A172 (cell line): ENCODE measurements at regions not wholly inside any gene's neighbourhood (a gene's known extent, or its start where the extent isn't known, plus 50 kb on each side); places are given as distances from the start of the nearest gene placed in this dataset.
A peak's percentile ranks its signal among the peaks of the same experiment; 100 is the strongest.
"Not testable (repeated sequence)": the region's sequence is repeated elsewhere in the genome, so short reads cannot be mapped to it uniquely, and the experiment has no call there.

ENCODE experiments used
- DNase-seq: peaks from one replicate; pipeline ENCODE4 v3.0.0-alpha.2; 2015; ENCODE audit warnings: low spot score

DNA sequence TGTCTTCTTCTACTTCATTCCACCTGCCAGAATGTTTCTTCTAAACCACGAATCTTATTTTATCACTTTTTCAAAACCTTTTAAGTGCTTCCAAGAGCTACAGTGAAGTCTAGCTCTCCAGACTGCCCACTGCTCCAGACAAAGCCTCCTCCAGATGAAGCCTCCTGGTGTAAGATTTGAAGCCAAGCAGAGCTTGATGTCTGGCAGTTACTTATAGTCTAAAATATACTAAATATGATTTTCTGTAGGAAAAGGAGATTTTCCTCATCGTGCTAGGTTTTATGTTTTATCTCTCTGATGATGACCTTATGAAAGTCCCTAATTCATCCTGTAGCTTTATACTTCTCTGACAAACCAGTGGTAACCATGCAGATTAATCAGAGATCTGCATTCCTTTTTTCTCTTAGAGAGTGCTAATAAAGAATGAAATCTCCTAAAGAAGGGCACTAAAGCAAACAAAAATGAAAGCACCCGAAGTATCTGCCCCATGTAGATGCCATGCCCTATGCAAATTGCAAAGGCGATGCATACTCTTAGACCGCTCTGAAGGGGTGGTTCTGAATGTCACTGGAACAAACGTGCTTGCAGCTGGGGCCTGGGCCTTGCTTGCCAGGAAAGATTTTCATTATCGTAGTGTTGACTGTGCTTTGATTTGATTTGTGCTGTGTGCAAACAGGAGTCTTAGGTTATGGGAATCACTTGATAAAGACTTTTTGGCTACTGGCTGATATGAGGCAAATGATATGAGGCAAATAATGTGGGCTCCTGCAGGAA lies 314.2 kb downstream of the PID1 start:
- DNase-seq: peak; percentile 5

DNA sequence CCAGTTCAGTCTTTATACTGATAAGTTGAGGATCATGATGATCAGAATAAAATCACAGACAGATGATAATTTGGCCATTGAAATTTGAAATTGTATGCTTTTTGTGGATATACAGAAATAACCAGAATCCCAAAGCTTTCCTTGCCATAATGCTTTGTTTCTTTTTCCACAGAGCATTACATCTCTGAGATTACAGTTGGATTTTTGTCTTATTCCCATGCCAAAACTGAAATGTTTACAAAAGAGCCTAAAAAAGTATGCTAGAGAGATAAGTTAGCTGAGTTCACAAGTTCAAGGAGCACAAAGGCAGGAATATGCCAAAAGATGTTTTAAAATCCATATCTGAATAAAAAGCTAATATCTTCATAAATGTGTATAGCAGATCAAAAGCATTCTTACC lies 321.3 kb downstream of the PID1 start:
- DNase-seq: no peak

DNA sequence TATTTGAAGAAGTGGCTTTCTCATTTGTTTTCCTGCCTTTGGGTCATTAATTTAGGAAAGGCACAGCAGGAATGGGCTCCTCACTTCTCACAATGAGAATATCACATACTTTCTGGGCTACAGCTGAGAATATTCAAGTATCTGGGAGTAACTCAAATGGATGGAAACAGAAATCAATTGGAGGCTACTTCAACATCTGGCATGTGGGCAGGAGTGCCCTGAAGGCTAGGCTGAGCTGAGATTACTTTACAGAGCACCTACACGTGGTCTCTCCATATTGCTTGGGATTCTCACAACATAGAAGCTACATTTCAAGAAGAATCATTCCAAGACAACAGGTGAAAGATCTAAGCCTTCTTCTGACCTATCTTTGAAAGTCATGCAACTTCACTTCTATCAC lies 325.4 kb downstream of the PID1 start:
- no peak for DNase-seq

DNA sequence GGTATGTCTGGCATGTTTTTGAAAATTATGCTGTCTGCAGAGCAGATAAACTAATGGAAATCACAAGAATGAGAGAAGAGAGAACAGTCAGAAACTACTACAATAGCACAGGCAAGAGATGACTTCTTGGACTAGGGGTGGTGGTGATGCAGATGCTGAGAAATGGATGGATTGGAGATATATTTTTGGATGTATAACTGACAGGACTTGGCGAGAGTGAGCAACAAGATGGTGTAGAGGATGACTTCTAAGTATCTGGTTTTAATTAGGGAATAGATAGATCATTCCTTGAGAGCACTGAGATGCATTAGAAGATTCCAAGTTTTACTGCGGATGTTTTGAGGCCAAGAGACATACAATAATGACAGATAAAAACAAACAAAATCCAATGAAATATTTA lies 328.2 kb downstream of the PID1 start:
- DNase-seq: no peak

DNA sequence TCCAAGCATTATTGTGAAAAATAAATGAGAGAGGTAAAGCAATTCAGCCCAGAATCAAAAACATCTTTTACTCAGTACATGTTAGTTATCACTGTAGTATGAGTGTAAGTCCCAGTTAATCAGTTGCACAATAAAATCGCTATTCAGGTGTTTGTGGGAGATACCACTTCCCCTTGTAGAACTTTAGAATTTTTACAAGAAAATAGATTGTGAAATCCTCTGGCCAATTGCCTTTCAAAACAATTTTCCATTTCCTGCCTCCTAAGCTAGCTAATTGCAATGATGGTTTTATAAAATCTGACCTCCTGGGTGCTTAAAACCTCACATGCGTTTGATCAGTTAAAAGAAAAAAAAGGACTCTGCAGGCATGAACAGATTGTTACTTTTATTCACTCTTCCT lies 332.5 kb downstream of the PID1 start:
- DNase-seq: peak; percentile 59

DNA sequence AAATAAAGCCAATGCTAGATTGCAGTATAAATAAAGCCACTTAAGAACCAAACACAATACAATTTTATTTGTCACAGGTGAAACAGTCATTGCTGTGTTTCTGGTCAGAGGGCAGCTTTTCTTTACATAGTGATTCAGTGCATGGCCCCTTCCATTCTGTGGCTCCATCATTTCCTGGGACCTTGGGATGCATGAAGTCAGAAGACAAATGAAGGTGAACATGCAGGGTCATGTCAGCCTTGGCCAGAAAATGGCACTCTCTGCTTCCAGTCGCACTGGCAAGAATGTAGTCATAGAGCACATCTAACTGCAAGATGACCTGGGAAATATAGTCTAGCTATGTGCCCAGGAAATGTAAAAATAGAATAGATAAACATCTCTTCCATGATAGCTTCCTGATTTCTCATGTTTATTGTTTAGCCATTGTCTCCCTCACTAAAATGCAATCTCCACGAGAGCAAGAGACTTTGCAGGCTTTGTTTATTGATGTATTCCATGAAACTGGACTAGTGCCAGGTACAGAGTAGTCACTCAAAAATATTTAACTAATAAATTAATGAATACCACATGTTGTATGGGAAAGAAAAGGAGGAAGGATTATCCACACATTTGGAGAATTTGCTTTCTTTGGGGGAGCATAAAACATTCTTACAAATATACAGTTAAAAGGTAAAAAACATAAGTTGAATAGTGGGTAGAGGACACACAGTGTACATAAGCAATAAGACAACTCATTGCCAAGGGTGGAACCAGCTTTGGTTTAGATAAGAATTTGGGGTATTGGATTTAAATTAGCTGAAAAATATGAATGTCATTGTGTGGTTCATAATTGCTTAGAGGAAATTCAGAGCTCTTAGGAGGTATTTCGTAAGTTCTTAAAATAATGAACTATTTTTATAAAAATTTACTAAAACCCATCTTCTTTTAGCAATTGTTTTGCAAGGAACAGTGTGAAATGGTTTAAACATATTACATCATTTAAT lies 343.8 kb downstream of the PID1 start:
- DNase-seq: peak; percentile 5

DNA sequence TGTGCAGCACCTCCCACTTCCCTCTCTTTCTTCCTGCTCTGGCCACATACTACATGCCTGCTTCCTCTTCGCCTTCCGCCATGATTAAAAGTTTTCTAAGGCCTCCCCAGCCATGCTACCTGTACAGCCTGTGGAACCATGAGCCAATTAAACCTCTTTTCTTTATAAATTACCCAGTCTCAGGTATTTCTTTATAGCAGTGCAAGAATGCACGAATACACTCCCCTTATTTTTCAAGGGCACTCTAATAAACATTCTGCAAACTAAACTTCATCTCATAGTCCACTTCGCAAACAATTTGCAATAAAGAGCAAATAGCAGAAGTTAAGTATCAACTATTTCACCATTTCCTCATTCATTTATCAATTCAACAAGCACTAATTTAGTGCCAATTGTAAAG lies 351.3 kb downstream of the PID1 start:
- DNase-seq: no peak

DNA sequence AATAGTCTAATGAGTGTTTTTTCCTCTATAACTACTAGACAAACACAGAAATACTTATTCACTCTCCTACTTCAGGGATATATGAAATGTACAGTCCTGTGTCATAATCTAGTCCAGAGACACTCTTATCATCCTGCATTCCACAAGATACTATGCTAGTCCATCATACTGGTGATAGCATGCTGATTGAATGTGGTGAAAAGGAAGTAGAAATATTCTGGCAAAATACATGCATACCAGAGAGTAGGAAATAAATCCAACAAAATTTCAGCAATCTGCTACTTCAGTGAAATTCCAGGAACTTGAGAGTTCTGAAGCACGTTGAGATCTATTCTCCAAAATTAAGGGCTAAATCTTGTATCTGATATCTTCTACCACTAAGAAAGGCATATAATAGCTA lies 353.9 kb downstream of the PID1 start:
- peak; percentile 54 for DNase-seq

DNA sequence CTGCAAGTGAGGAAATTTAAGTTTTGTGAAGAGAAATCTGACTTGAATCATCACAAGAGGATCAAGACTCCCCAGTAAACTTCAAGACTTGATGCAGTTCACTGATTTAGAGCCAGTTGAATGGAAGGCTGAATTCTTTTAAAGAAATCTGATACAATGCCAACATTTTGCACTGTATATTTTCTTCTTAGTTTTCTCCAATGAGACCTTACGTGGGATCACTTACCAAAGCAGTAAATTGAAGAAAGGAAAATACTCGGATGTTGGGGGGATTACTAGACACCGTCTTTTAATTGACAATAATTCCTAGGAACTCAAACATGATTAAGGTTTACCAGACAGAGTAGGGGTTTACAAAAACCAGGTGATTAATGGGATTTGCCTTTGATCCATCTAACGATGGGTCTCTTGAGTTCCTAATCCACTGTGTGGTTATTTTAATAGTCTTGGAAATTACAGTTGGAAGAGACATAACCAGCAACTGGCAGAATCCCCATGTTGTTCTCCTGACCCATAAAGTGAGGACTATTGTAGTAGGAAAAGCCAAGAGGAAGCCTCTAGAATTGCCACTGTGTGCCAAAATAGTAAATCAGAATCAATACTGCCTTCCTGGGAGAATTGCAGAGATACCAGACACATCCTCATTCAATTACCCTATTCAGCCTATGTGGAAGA lies 354.5 kb downstream of the PID1 start:
- no peak for DNase-seq

DNA sequence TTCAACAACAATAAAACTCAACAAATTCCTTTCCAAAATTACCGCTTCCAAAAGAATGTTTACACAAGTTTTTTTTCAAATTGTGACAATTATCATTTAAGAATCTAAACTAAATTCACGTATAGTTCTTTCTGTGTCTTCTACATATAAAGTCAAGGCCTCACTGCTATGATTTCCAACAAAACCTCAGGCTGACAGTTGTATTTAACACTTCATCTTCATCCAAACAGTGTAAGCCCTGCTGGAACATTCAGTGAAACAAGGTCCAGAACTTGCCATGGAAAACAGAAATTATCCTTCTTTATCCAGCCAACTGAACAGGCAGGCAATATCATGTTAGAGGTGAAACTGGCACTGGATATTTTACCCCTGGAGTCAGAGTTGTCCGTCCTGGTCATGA lies 357.9 kb downstream of the PID1 start:
- DNase-seq: no peak

DNA sequence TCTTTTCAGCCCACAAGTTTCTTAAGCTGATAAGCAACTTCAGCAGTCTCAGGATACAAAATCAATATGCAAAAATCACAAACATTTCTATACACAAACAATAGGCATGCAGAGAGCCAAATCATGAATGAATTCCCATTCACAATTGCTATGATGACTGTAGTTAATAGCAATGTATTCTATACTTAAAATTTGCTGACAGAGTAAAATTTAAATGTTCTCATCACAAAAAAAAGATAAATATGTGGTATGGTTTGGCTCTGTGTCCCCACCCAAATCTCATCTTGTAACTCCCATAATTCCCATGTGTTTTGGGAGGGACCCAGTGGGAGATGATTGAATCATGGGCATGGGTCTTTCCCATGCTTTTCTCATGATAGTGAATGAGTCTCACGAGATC lies 360.2 kb downstream of the PID1 start:
- not testable (repeated sequence) for DNase-seq

DNA sequence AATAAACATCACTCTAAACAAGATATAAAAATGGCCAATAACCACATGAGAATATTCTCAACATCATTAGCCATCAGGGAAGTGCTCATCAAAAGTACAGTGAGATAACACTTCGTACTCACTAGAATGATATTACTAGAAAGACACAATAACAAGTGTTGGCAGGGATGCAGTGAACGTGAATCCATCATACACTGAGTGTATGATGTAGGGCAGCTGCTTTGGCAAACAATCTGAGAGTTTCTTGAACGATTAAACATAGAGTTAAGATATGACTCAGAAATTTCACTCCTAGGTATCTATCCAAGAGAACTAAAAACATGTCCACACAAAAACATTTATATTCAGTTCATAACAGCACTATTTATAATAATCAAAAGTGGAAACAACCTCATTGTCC lies 368.9 kb downstream of the PID1 start:
- DNase-seq: no peak

DNA sequence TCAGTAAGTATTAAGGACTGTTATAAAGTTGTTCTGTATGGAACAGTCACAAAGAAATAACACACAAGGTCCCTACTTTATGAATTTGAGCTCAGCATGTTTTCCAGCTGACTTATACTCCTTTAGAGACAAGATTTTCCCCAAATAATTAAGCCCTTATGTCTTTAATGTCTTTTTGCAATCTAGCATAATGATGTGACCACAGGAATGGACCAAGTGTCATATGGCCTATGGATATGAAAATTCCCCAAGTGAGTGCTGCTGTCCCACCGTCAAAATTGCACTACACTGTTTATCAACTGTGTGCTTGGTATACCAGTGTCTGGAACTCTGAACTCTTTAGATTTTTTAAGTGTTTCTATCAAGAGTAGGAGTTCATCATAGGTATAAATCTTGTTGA lies 369.6 kb downstream of the PID1 start:
- DNase-seq: no peak

DNA sequence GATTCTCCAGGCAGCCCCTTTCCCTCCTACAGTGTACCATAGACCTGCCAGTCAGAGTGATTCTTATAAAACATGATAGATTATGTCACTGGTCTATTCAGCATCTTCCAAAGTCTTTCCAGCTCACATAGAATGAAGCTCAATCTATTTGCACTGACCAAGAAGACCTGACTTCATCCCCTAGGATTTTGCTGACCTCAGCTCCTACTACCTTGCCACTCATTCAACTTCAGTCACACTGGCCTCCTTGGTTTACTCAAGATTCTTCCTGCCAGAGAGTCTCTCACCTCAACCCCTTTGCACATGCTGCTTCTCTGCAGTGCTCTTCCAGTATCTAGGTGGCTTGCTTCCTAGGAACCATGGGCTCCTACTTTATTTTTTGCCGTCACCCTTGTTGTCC lies 392.9 kb downstream of the PID1 start:
- no peak for DNase-seq

DNA sequence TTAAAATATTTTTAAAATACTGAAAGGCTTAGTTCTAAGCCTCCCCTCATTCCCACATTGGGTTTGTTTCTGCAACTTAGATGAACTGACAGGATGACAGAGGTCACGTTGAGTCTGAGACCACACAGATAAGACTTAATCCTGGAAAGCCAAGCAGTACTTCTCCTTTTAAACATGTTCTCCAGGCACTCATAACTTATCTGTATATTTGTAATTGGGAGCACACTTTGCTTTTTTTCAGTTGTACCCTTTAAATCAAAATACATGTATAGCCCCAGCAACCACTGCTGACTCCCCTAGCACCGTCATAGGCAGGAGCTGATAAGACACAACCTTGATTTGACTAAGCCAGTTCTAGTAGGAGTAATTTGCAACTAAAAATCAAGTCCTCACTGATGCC lies 394.8 kb downstream of the PID1 start:
- DNase-seq: no peak

DNA sequence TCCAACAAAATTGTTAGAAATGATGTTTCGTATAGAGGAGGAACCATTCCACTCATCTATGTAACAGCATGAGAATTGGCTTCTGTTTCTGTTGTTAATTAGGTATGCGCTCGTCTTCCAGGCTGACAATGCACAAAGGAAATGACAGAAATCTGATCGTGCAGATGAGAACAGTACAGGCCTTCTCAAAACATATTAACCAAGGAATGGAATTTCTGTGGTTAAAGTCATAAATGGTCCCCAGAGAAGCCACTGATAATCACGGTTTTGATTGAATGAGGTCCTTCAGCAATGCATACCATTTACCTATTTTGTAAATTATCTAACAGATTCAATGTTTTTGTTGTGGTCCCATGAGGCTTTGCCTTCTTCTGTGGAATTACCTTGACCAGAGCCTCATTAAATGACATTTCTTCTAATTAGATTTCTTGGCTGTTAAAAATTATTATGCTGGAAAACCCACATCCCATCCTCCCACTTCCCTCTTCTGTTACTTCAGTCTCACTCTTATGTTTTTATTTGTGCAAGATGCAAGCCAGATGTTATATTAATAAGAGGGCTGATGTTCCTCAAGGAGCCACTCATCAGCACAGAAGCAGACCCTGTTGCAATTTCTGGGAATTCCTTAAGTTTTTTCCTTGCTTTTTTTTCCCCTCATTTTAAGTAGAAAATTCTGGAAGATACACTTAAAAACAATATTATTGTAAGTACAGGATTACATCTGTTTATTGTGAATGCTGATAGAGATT lies 395.8 kb downstream of the PID1 start:
- DNase-seq: peak; percentile 26

DNA sequence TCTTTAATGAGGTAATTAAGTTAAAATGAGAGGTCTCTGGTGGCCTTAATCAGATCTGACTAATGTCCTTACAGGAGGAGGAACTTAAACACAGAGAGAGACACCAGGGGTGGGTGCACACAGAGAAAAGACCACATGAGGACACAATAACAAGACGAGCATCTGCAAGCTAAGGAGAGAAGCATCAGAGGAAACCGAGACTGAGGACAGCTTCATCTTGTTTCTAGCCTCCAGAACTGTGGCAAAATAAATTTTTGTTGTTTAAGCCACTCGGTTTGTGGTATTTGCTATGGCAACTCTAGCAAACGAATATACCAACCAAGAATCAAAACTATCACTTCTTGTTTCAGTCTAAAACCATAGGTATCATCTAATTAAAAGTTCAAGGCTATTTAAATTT lies 400.1 kb downstream of the PID1 start:
- DNase-seq: no peak

DNA sequence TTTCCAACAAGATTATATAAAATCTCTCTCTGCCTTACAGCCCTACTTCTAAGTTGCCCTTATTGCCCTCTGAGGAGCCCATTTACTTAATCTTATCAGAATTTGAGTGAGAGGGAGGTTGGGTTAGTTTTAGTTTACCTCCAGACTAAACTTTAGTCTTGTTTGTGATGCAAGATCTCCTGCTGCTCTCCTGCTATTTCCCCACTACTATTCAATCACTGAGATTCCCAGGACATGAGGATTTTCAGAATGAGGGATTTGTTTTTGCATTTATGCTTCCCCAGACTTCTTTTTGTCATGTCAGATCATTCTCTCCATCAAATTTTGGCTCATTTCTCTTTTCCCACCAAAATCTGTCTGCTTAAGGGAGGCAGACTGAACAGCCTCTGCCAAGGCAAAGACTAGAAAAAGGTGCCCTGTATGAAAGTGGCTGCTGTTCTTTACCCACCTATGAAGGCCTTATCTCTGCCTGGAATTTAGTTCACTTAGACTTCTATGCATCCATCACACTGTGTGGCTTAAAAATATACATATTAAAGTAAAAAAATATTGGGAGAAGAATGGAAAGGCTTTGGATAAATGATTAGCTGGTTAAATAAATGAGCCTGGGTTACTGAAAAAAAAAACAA lies 401.3 kb downstream of the PID1 start:
- DNase-seq: no peak

DNA sequence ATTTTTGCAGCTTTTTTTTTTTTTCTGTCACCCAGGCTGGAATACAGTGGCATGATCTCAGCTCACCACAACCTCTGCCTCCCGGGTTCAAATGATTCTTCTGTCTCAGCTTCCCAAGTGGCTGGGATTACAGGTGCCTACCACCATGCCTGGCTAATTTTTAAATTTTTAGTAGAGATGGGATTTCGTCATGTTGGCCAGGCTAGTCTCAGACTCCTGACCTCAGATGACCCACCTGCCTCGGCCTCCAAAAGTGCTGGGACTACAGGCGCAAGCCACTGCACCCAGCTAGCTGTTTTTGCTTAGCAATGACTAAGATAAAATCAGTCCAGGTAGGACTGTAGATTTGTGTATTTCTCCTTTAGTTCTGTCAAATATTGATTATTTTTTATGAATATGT lies 403.7 kb downstream of the PID1 start:
- DNase-seq: no peak

DNA sequence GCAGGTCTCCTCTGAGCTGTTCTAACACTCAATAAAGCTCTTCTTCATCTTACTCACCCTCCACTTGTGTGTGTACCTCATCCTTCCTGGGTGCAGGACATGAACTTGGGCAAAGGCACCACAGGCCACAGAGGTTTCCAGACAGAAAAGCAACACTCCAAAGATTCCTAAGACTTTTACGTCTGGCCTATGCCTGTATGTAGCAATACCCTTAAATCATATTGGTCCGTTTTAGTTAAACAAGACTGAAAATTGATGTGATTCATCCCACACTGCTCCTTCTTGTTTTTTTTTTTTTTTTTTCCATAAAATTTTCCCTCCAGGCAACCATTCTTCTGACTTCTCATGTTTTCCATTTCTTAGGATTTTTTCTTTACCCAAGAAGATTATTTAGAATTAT lies 404.3 kb downstream of the PID1 start:
- DNase-seq: no peak

DNA sequence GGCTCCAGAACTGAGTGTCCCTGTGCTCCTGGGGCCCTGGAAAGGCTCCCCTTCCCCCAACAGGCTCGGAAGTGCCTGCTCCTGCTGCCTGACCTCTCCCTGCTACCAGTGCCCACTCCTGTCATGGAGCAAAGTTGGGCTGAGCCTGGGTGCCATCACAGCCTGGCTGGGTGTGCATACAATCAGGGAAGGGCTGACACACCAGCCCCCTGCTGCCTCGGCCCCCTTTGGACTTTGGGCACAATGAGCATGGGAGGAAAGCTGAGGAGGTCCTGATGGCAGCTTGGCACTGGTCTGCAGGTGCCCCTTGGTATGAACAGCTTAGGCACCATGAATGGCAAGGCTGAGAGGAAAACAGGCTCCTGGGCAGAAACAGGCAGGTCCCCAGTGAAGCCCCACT lies 405.0 kb downstream of the PID1 start:
- DNase-seq: no peak
